Lung (tissue), 11 donors: ENCODE measurements at regions not wholly inside any gene's neighbourhood (a gene's known extent, or its start where the extent isn't known, plus 50 kb on each side); places are given as distances from the start of the nearest gene placed in this dataset.

Experiments used
- ATAC-seq: fragments of 200-7000 bp; cut with Tn5 transposase; one replicate; pipeline ENCODE4 v1.9.1; 2020; ENCODE audit warnings: moderate number of reproducible peaks; ENCODE audit not compliant: insufficient read depth, low FRiP score
- DNase-seq, 3 donors: peaks; one replicate each; pipeline ENCODE4 v3.0.0-alpha.2; 2013 to 2017
- H3K27ac ChIP-seq, 2 donors: one replicate each; pipeline ENCODE4 v1.5.1; 2013; ENCODE audit warnings: mild to moderate bottlenecking in 2 of 2, moderate library complexity in 2 of 2, control low read depth in 1 of 2, inconsistent platforms in 1 of 2, low read depth in 1 of 2, low read length in 1 of 2
- H3K27me3 ChIP-seq, 3 donors: one replicate each; pipeline ENCODE4 v1.5.1; 2013; ENCODE audit warnings: low read length in 2 of 3; ENCODE audit not compliant: control insufficient read depth in 3 of 3, insufficient read depth in 3 of 3
- H3K36me3 ChIP-seq, 4 donors: one replicate each; pipeline ENCODE4 v1.5.1; 2013; ENCODE audit warnings: low read length in 4 of 4, mild to moderate bottlenecking in 1 of 4, moderate library complexity in 1 of 4; ENCODE audit not compliant: control insufficient read depth in 4 of 4, insufficient read depth in 4 of 4
- H3K4me1 ChIP-seq, 5 donors: one replicate each; pipeline ENCODE4 v1.5.1; 2013; ENCODE audit warnings: low read length in 5 of 5, mild to moderate bottlenecking in 2 of 5, moderate library complexity in 1 of 5; ENCODE audit not compliant: control insufficient read depth in 5 of 5, insufficient read depth in 5 of 5
- H3K4me3 ChIP-seq: one replicate; pipeline ENCODE4 v1.5.1; 2013; ENCODE audit warnings: mild to moderate bottlenecking, control low read depth, moderate library complexity
- H3K9ac ChIP-seq, 2 donors: one replicate each; pipeline ENCODE4 v1.5.1; 2013; ENCODE audit warnings: low read length in 2 of 2, control low read depth in 1 of 2; ENCODE audit not compliant: insufficient read depth in 1 of 2
- H3K9me3 ChIP-seq, 4 donors: one replicate each; pipeline ENCODE4 v1.5.1; 2013; ENCODE audit warnings: low read length in 3 of 4, mild to moderate bottlenecking in 1 of 4, moderate library complexity in 1 of 4; ENCODE audit not compliant: control insufficient read depth in 4 of 4, insufficient read depth in 3 of 4
- CTCF ChIP-seq: IDR thresholded peaks from 2 replicates; pipeline ENCODE4 v1.5.1; 2012; ENCODE audit warnings: mild to moderate bottlenecking; ENCODE audit errors: control extremely low read depth, extremely low read depth
- WGBS, 2 donors: extraction: QIAGEN DNeasy Blood & Tissue Kit; methylation state at CpG; one replicate each; pipeline ENCODE4 v1.1.7; 2013; 5-methylcytosine and 5-hydroxymethylcytosine counted together
- donor health status: control.
- donor health status: control.
- donor health status: Bipolar disorder and iron deficiency.
- donor health status: healthy.
- donor health status: DM: yes; HTN: yes; CAD: no.

GRCh38 chr13:103969520-103970050 lies 903.4 kb upstream of the SLC10A2 start:
- H3K4me3 ChIP-seq = no peak overlapping the region
- no peak for TF ChIP-seq CTCF
- H3K27me3 ChIP-seq = no peaks in the 10 kb centered on the region
- H3K9ac ChIP-seq = no peak overlapping the region
- H3K36me3 ChIP-seq = no peaks in the 10 kb centered on the region
- WGBS, 2 donors = 69 to 81% methylated on average over 4 of the region's 4 CpGs
- ATAC-seq (no peak), DNase-seq (no peak)
- H3K27ac ChIP-seq = no peak overlapping the region
- H3K9me3 ChIP-seq = peaks cover 0 to 3% (median 0%) of the 10 kb centered on the region in 4 donors
- peaks cover 0 to 4% (median 0%) of the 10 kb centered on the region in 5 donors for H3K4me1 ChIP-seq

- peaks cover 0 to 4% (median 0%) of the 10 kb centered on the region in 5 donors for H3K4me1 ChIP-seq
- H3K27ac ChIP-seq = no peak overlapping the region
- no peak overlapping the region for H3K9ac ChIP-seq
- TF ChIP-seq CTCF = no peak
- DNase-seq (no peak), ATAC-seq (no peak)
- no peaks in the 10 kb centered on the region for H3K36me3 ChIP-seq
- no peak overlapping the region for H3K4me3 ChIP-seq
- H3K9me3 ChIP-seq = no peaks in the 10 kb centered on the region
- 54 to 73% methylated on average over 4 of the region's 4 CpGs for WGBS, 2 donors
- no peaks in the 10 kb centered on the region for H3K27me3 ChIP-seq
Measured at GRCh38 chr13:103965506-103966243, 899.5 kb upstream of the SLC10A2 start.

- Histone ChIP-seq H3K36me3 (no peaks in the 10 kb centered on the region), H3K27me3 (no peaks in the 10 kb centered on the region), H3K4me1 (peaks cover 0 to 4% (median 0%) of the 10 kb centered on the region in 5 donors), H3K9ac (no peak overlapping the region), H3K27ac (no peak overlapping the region), H3K9me3 (no peaks in the 10 kb centered on the region), H3K4me3 (no peak overlapping the region)
- WGBS, 2 donors = 97% methylated on average over 2 of the region's 2 CpGs
- no peak for TF ChIP-seq CTCF
- ATAC-seq = no peak
- DNase-seq = no peak
Measured at GRCh38 chr13:103961784-103962183, 895.6 kb upstream of the SLC10A2 start.
